Activated T-cell treated with anti-CD3 and anti-CD28 coated beads, Interleukin-2, amount 50 U/mL, for 24 hours (primary cell): ENCODE measurements at regions not wholly inside any gene's neighbourhood (a gene's known extent, or its start where the extent isn't known, plus 50 kb on each side); places are given as distances from the start of the nearest gene placed in this dataset.

ENCODE experiments used
- DNase-seq: peaks from one replicate; pipeline ENCODE4 v3.0.0-alpha.2; 2020
- H3K27ac Mint-ChIP-seq: 2 replicates; pipeline ENCODE4 v1.8.0; 2020; ENCODE audit warnings: mild to moderate bottlenecking, mixed read lengths
- H3K27me3 Mint-ChIP-seq: 2 replicates; pipeline ENCODE4 v1.8.0; 2020; ENCODE audit warnings: mixed read lengths
- H3K36me3 Mint-ChIP-seq: 2 replicates; pipeline ENCODE4 v1.8.0; 2020; ENCODE audit warnings: low read depth, mixed read lengths
- H3K4me1 Mint-ChIP-seq: 2 replicates; pipeline ENCODE4 v1.8.0; 2020; ENCODE audit warnings: low read depth, mixed read lengths
- H3K4me3 Mint-ChIP-seq: 2 replicates; pipeline ENCODE4 v1.8.0; 2020; ENCODE audit warnings: mild to moderate bottlenecking, moderate library complexity, mixed read lengths
- H3K9me3 Mint-ChIP-seq: 2 replicates; pipeline ENCODE4 v1.8.0; 2020; ENCODE audit warnings: mixed read lengths

GRCh38 chr3:124504332-124505059 lies 225.8 kb upstream of the UMPS start:
- Mint-ChIP-seq H3K4me1 (no peaks in the 10 kb centered on the region), H3K27me3 (peaks cover 37% of the 10 kb centered on the region), H3K27ac (no peak overlapping the region), H3K9me3 (no peaks in the 10 kb centered on the region), H3K4me3 (no peak overlapping the region), H3K36me3 (no peaks in the 10 kb centered on the region)
- no peak for DNase-seq

GRCh38 chr3:124509884-124510283 lies 220.4 kb upstream of the UMPS start:
- Mint-ChIP-seq H3K4me3 (no peak overlapping the region), H3K27me3 (peaks cover 33% of the 10 kb centered on the region), H3K4me1 (no peaks in the 10 kb centered on the region), H3K9me3 (no peaks in the 10 kb centered on the region), H3K36me3 (no peaks in the 10 kb centered on the region), H3K27ac (no peak overlapping the region)
- DNase-seq: no peak

DNA sequence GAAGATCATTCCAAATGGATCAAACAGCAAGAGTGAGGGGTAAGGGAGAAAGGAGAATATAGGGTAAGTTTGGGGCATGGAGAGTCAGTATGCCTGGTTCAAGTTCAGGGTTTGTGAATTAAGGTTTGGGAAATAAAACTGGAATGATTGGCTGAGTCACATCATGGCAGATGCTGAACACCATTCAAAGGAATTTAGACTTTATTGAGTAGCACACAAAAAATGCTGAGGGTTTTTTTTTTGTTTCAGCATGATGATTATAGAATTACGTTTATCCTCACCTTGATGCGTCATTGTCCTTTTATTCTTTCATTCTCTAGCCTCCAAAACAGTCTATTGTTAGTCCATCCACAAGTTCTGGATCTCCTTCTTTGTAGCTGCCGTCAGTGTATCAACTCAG lies 220.0 kb upstream of the UMPS start:
- Mint-ChIP-seq H3K27ac (no peak overlapping the region), H3K36me3 (no peaks in the 10 kb centered on the region), H3K4me3 (no peak overlapping the region), H3K9me3 (no peaks in the 10 kb centered on the region), H3K4me1 (no peaks in the 10 kb centered on the region), H3K27me3 (peaks cover 31% of the 10 kb centered on the region)
- DNase-seq: no peak

DNA sequence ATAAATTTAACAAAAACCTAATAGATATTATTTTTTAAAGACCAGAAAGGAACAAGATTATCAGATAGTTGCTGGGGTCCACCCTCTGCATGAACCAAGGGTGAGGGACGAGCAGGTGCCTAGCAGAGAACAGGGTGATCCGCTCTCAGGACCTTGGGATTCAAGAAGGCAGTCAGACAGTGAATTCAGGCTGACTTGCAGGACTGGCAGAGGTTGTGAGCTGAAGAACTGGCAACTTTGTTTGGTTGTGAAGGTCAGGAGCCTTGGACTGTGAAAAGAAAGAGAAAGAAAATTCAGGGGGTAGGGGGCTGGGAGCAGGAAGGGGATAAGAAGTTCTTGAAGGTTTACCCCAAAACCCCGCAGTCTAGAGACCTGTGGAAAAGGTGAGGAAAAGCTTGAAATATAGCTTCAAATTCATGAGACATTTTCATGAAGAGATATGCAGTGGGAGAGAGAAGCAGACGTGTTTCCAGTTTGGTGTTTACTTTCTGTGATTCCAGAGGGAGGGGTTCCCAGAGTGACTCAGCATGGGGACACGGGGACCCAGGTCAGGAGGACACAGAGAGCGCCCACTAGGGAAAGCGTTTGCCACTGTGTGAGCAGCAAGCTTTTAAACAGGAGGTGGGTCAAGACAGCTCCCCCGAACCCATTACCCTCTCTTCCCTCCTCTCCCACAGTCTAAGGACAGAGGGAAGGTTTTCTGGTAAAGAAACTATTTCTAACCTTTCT lies 217.2 kb upstream of the UMPS start:
- no peak overlapping the region for H3K27ac Mint-ChIP-seq
- H3K4me3 Mint-ChIP-seq: no peak overlapping the region
- no peaks in the 10 kb centered on the region for H3K36me3 Mint-ChIP-seq
- no peaks in the 10 kb centered on the region for H3K4me1 Mint-ChIP-seq
- H3K9me3 Mint-ChIP-seq: no peaks in the 10 kb centered on the region
- peaks cover 37% of the 10 kb centered on the region for H3K27me3 Mint-ChIP-seq
- DNase-seq: no peak

DNA sequence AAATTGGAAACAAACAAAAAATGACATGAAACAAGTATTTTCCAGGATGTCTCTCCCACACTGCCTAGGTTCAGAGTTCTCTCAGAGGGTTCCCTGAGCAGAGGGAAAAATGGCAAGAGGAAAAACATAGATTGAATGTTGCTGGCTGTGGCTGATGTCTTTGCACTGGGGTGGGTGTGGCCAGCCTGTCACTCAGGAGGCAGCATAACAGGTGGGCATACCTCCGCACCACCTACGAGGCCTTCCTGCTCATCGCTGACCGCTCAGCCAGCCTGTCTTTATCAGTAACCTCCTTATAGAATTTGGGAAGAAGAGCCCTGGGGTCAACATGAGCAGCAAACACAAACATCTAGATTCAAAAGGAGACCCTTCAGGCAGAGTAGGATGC lies 216.6 kb upstream of the UMPS start:
- no peaks in the 10 kb centered on the region for H3K4me1 Mint-ChIP-seq
- H3K36me3 Mint-ChIP-seq: no peaks in the 10 kb centered on the region
- H3K27me3 Mint-ChIP-seq: peaks cover 42% of the 10 kb centered on the region
- no peaks in the 10 kb centered on the region for H3K9me3 Mint-ChIP-seq
- no peak for DNase-seq
- H3K27ac Mint-ChIP-seq: no peak overlapping the region
- H3K4me3 Mint-ChIP-seq: no peak overlapping the region

- no peak overlapping the region for H3K27ac Mint-ChIP-seq
- H3K27me3 Mint-ChIP-seq: peaks cover 51% of the 10 kb centered on the region
Observed at GRCh38 chr3:124514683-124515082, 215.6 kb upstream of the UMPS start.

GRCh38 chr3:124516333-124516732 lies 213.9 kb upstream of the UMPS start:
- H3K9me3 Mint-ChIP-seq: no peaks in the 10 kb centered on the region
- no peaks in the 10 kb centered on the region for H3K36me3 Mint-ChIP-seq
- H3K4me1 Mint-ChIP-seq: no peaks in the 10 kb centered on the region
- DNase-seq: no peak
- no peak overlapping the region for H3K4me3 Mint-ChIP-seq
- peaks cover 55% of the 10 kb centered on the region for H3K27me3 Mint-ChIP-seq
- no peak overlapping the region for H3K27ac Mint-ChIP-seq

More at GRCh38 chr3:124514683-124515082, 215.6 kb upstream of the UMPS start:
- H3K9me3 Mint-ChIP-seq: no peaks in the 10 kb centered on the region
- H3K4me1 Mint-ChIP-seq: no peaks in the 10 kb centered on the region
- no peaks in the 10 kb centered on the region for H3K36me3 Mint-ChIP-seq
- no peak for DNase-seq
- no peak overlapping the region for H3K4me3 Mint-ChIP-seq

DNA sequence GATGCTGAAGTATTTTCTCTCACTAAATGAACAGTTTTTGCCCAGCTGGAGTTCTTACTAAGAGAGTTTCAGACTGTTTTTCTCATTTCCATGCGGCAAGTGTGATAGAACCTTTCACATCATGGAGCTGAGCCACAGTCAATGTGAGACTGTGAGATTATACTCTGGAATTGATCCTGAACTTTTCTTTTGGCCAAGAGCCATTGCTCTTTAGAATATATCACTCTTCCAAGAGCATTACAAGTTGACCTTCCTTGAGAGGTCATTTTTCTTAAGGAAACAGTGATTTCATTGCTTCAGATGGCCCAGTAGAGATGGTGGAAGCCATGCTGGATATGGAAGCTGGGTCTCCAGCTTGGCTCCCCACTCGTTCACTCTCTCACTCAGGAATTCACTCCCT lies 212.9 kb upstream of the UMPS start:
- no peak for DNase-seq
- peaks cover 48% of the 10 kb centered on the region for H3K27me3 Mint-ChIP-seq

DNA sequence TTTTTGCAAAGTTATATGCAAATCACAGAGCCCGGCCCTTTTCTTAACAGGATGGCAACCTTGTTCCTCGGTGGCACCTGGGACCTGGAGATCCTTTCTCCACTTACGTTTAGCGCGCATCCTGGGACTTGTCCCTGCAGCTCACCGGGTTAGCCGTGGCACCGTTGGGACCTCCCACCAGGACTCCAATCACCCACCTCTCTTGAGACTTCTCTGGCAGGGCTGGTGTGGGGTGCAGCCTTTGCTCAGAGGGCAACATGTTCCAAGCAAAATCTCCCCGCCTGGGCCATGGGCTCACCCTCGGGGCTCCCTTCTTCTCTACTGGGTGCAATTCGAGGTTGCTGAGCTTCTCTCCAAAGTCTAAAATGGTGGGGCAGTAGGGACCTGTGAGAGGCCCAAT lies 211.9 kb upstream of the UMPS start:
- Mint-ChIP-seq H3K4me1 (no peaks in the 10 kb centered on the region), H3K36me3 (no peaks in the 10 kb centered on the region), H3K9me3 (no peaks in the 10 kb centered on the region), H3K4me3 (no peak overlapping the region), H3K27ac (no peak overlapping the region), H3K27me3 (peaks cover 47% of the 10 kb centered on the region)
- no peak for DNase-seq

More for the DNA sequence above, 212.9 kb upstream of the UMPS start:
- Mint-ChIP-seq H3K4me3 (no peak overlapping the region), H3K9me3 (no peaks in the 10 kb centered on the region), H3K36me3 (no peaks in the 10 kb centered on the region), H3K27ac (no peak overlapping the region), H3K4me1 (no peaks in the 10 kb centered on the region)

DNA sequence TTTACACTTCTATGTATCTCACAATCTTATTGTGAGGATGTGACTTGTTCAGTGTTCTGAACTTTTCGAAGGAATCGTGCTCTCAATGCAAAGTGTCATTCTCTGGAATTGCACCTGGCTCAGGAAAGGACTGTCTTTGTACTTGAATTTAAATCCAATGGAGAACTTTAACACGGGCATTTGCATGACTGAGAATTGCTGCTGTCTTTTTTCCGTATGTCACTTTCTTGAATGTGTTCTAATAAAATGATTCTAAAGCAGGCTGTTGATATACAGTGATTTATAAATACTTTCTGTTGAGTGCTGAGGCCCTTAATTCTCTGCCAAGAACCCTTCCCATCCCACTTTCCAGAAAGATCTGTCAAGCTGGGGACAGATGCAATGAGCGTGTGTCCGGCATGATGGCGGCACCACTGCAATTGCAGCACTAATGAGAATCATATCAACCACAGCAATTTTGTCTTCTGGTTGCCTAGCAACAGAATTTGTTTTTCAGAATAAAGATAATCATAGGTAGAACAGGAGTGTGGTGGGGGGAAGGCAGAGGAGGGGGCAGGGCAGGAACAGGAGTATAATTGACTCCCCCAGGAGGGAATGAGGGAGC lies 210.6 kb upstream of the UMPS start:
- DNase-seq: no peak
- no peak overlapping the region for H3K27ac Mint-ChIP-seq
- no peak overlapping the region for H3K4me3 Mint-ChIP-seq
- peaks cover 44% of the 10 kb centered on the region for H3K27me3 Mint-ChIP-seq
- H3K9me3 Mint-ChIP-seq: no peaks in the 10 kb centered on the region
- H3K4me1 Mint-ChIP-seq: no peaks in the 10 kb centered on the region
- no peaks in the 10 kb centered on the region for H3K36me3 Mint-ChIP-seq

DNA sequence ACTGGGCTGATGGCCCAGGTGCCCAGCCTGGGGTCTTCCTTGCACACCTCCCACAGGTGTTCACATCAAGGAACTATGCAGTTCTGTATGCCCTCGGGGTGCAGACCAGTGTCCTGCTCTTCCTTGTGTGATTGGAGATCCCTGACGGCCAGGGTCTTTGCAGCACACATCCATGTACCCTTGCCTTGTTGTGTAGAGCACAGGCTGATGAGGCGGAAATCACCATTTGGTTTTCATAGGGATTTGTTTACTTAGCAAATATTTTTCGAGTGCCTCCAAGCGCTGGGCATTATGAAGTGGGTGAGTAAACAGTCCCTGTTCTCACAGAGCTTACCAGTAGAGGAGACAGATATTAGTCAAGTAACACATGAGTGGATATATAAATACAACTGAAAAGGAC lies 209.3 kb upstream of the UMPS start:
- Mint-ChIP-seq H3K4me1 (no peaks in the 10 kb centered on the region), H3K27ac (no peak overlapping the region), H3K4me3 (no peak overlapping the region), H3K9me3 (peaks cover 2% of the 10 kb centered on the region), H3K36me3 (no peaks in the 10 kb centered on the region), H3K27me3 (peaks cover 44% of the 10 kb centered on the region)
- DNase-seq: no peak

DNA sequence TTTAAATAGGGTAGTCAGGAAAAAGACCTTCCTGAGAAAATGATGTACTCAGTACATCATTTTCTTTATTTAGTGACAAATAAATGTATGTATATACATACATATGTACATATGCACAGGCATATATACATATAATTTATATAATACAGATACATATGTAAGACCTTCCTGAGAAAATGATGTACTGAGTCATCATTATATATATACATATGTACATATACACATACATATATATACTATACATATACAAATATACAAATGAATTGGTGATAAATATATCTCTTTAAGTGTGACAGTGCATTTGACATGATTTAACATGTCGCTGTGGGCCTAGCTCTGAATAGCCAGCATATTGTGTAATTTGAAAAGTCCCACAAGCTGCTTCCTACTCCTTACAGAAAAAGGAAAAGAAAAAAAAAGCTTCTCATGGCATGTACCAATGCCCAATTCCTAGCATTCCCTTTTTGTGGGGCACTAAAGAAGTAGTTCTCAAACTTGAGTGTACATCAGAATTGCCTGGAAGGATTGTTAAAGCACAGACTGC lies 208.1 kb upstream of the UMPS start:
- no peak for DNase-seq
- no peaks in the 10 kb centered on the region for H3K36me3 Mint-ChIP-seq
- no peak overlapping the region for H3K27ac Mint-ChIP-seq
- no peak overlapping the region for H3K4me3 Mint-ChIP-seq
- H3K27me3 Mint-ChIP-seq: peaks cover 45% of the 10 kb centered on the region
- no peaks in the 10 kb centered on the region for H3K4me1 Mint-ChIP-seq
- H3K9me3 Mint-ChIP-seq: peaks cover 2% of the 10 kb centered on the region

- Mint-ChIP-seq H3K9me3 (peaks cover 2% of the 10 kb centered on the region), H3K27me3 (peaks cover 32% of the 10 kb centered on the region), H3K36me3 (no peaks in the 10 kb centered on the region), H3K27ac (no peak overlapping the region), H3K4me1 (no peaks in the 10 kb centered on the region), H3K4me3 (no peak overlapping the region)
- DNase-seq: no peak
Observed at GRCh38 chr3:124526601-124527000, 203.7 kb upstream of the UMPS start.

- Mint-ChIP-seq H3K9me3 (peaks cover 2% of the 10 kb centered on the region), H3K27ac (no peak overlapping the region), H3K4me3 (no peak overlapping the region), H3K4me1 (no peaks in the 10 kb centered on the region), H3K36me3 (no peaks in the 10 kb centered on the region), H3K27me3 (peaks cover 37% of the 10 kb centered on the region)
- DNase-seq: no peak
Observed at GRCh38 chr3:124529826-124530571, 200.3 kb upstream of the UMPS start.
